HCT116 (cell line): ENCODE measurements at regions not wholly inside any gene's neighbourhood (a gene's known extent, or its start where the extent isn't known, plus 50 kb on each side); places are given as distances from the start of the nearest gene placed in this dataset.

Source experiments
- POLR2AphosphoS5 ChIP-seq: IDR thresholded peaks from 2 replicates; pipeline ENCODE4 v1.6.1; 2011; ENCODE audit warnings: mild to moderate bottlenecking, low read depth, low read length, moderate library complexity
- TF ChIP-seq, protein P1 (sequence below), 3 experiments: fragments of 200-600 bp in 1 of 3; sonication (generic) in 1 of 3; IDR thresholded peaks in 2 of 3; conservative IDR thresholded peaks in 1 of 3; 2 replicates each; pipeline ENCODE4 v1.5.1; 2012 to 2017; ENCODE audit warnings: low read depth in 2 of 3, low read length in 2 of 3, antibody characterized with exemption in 1 of 3, borderline replicate concordance in 1 of 3, control low read depth in 1 of 3, mild to moderate bottlenecking in 1 of 3, mixed read lengths in 1 of 3, mixed run types in 1 of 3, moderate library complexity in 1 of 3; ENCODE audit not compliant: insufficient read depth in 1 of 3

DNA sequence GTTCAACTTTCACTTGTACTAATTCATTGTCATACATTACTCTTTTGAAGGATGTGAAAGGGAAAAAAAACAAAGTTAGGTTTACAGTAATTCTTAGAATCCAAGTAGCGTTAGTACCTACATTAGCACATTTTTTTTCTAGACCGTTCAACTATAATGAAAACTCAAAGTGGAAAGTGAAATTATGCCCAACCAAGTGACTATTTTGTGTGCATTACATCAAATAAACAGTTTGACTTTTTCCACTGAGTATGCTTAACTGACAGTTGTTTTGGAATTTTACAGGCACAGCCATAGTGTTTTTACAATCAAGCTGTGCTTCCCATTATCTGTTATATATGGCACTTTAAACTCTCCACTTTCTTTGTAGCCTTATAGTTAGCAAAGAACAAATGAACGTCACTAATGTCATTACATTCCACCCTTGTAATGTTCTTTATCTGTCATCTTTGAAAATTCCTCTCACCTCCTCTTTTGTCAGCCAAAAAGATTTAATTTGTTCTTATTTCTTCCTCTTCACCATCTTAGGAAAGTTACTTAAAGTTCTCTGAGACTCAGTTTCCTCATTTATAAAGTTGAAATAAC, 142.3 kb upstream of the SOX2 start:
- TF ChIP-seq, protein P1, sequence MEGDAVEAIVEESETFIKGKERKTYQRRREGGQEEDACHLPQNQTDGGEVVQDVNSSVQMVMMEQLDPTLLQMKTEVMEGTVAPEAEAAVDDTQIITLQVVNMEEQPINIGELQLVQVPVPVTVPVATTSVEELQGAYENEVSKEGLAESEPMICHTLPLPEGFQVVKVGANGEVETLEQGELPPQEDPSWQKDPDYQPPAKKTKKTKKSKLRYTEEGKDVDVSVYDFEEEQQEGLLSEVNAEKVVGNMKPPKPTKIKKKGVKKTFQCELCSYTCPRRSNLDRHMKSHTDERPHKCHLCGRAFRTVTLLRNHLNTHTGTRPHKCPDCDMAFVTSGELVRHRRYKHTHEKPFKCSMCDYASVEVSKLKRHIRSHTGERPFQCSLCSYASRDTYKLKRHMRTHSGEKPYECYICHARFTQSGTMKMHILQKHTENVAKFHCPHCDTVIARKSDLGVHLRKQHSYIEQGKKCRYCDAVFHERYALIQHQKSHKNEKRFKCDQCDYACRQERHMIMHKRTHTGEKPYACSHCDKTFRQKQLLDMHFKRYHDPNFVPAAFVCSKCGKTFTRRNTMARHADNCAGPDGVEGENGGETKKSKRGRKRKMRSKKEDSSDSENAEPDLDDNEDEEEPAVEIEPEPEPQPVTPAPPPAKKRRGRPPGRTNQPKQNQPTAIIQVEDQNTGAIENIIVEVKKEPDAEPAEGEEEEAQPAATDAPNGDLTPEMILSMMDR (IDR thresholded peaks at IDR 0.05 in 2 of 3, conservative IDR thresholded peaks at IDR 0.05 in 1 of 3; ENCODE audit: borderline replicate concordance in 1 of 3, insufficient read depth in 1 of 3, low read depth in 2 of 3, low read length in 2 of 3) = no peak
- TF ChIP-seq POLR2AphosphoS5 = no peak
